ES-I3 (cell line): ENCODE measurements at regions not wholly inside any gene's neighbourhood (a gene's known extent, or its start where the extent isn't known, plus 50 kb on each side); places are given as distances from the start of the nearest gene placed in this dataset.

Experiments used
- H3K36me3 ChIP-seq: 2 replicates; pipeline ENCODE4 v1.6.1; 2013; ENCODE audit warnings: mild to moderate bottlenecking, low read length, control low read depth, moderate library complexity; ENCODE audit not compliant: insufficient read depth
- H3K4me1 ChIP-seq: 2 replicates; pipeline ENCODE4 v1.6.1; 2013; ENCODE audit warnings: mild to moderate bottlenecking, control low read depth, low read length; ENCODE audit not compliant: insufficient read depth
- H3K9ac ChIP-seq: 2 replicates; pipeline ENCODE4 v1.6.1; 2013; ENCODE audit warnings: low read depth, mild to moderate bottlenecking, low read length, moderate library complexity
- H3K9me3 ChIP-seq: 2 replicates; pipeline ENCODE4 v1.6.1; 2013; ENCODE audit warnings: mild to moderate bottlenecking, low read length, moderate library complexity; ENCODE audit not compliant: control insufficient read depth, insufficient read depth

DNA sequence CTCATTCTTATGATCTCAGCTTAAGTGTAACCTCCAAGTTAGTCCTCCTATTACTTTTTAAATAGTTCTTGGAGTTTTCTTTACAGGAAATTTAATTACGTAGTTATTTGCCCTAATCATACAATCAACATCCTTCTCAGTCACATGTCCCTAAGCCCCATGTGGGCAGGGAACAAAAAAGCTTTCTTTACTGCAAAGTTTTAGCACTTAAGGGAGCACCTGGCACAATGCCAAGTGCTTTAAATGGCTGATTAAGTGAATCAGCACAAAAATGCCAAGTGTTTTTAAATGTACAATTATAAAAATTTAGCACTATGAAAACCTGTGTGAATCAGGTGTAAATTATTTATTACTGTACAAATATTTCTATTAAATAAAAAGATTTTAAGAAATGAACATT lies 445.3 kb downstream of the C3orf38 start:
- Histone ChIP-seq H3K4me1 (peaks cover 5% of the 10 kb centered on the region; the same call in 1 of the 2 replicates), H3K9me3 (peaks cover 11% of the 10 kb centered on the region), H3K36me3 (no peaks in the 10 kb centered on the region), H3K9ac (no peak overlapping the region)

DNA sequence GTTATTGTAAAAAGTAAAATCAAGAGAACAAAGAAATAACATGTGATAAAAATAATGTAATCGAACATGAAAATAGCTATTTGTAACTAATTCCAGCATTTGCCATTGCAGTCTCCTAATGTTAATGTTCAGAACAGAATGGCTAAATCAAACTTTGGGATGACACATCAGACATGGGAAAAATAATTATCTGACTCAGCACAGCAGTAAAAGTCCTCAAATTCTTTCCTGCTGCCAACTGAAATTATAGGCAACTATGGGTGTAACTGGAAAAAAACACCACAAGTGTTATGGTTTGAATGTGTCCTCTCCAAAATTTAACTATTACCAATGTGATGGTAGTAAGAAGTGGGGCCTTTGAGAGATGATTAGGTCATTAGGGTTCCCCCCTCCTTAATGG lies 446.7 kb downstream of the C3orf38 start:
- no peaks in the 10 kb centered on the region for H3K36me3 ChIP-seq
- no peak overlapping the region for H3K9ac ChIP-seq
- H3K4me1 ChIP-seq: no peaks in the 10 kb centered on the region
- H3K9me3 ChIP-seq: peaks cover 11% of the 10 kb centered on the region

DNA sequence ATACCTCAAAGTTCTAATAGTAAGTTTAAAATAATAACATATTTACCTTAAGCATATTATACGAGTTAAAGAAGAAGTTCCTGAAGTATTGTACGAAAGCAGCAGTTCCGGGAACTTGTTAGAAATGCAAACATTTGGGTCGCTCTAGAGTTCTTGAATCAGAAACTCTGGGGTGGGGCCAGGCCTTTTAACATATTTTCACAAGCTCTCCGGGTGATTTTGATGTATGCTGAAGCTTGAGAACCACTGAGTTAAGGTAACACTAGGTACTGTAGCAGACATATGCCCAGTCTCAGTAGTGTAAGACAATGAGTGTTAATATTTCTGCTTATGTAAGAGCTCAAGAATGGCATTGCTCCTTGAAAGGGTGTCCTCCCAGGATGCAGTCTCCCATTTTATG lies 461.1 kb downstream of the C3orf38 start:
- Histone ChIP-seq H3K36me3 (no peaks in the 10 kb centered on the region), H3K9ac (no peak overlapping the region), H3K9me3 (no peaks in the 10 kb centered on the region), H3K4me1 (no peaks in the 10 kb centered on the region)

DNA sequence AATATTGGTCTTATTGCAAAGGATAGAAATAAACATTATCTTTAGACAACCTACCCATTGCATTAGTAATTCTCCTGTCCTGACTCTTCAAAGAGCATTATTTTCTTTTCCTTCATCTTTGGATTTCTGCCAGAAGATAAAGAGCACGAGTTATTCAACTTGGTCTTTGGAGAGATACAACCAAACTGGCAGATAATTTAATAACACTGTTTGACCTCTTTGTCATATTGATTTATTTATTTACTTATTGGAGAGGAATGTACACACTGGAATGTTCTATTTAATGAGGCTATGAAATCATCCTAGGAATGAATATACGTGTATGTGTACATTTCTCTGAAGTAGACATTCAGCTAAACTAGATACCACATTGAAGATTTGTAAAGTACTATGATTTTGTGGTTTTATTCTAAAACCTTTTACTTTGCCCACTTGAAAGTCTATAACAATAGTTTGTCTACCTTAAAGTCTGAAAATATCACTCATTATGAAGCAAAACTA lies 462.1 kb downstream of the C3orf38 start:
- H3K36me3 ChIP-seq: no peaks in the 10 kb centered on the region
- H3K4me1 ChIP-seq: no peaks in the 10 kb centered on the region
- no peak overlapping the region for H3K9ac ChIP-seq
- no peaks in the 10 kb centered on the region for H3K9me3 ChIP-seq

DNA sequence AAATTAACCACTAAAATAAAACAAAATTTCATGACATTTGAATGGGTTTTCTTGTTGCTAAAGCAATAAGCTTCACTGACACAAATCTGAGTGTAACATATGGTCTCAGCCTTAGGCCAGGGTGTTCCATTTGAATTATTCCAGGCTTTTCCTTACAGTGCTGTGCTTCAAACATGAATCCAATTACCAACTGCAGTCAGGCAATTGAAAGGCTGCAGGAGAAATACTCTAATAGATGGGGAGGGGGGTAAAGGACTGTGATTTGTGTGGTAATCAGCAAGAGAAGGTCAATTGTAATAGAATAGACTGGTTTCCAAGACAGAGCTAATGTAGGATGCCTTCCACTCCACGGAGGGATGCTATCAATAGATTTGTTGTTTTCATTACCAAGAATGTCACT lies 466.7 kb downstream of the C3orf38 start:
- Histone ChIP-seq H3K9me3 (no peaks in the 10 kb centered on the region), H3K36me3 (no peaks in the 10 kb centered on the region), H3K9ac (no peak overlapping the region), H3K4me1 (no peaks in the 10 kb centered on the region)

DNA sequence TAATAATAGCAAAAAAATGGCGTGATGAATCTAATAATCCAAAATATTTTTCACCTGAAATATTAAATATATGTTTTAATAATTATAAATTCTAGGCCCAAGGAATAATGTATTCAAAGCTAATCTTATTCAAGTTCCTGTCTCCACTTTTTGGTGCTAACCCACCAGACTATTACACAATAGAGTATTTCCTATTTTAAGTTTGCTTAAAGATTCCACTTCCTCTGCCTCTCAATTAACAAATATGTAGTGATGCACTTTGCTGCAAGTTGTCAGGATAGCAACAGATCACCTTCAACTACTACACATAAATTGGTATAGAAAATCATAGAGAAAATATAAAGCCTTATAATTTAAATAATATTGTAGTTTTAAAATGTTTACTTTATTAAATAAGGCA lies 467.5 kb downstream of the C3orf38 start:
- H3K9ac ChIP-seq: no peak overlapping the region
- H3K36me3 ChIP-seq: no peaks in the 10 kb centered on the region
- no peaks in the 10 kb centered on the region for H3K4me1 ChIP-seq
- no peaks in the 10 kb centered on the region for H3K9me3 ChIP-seq

DNA sequence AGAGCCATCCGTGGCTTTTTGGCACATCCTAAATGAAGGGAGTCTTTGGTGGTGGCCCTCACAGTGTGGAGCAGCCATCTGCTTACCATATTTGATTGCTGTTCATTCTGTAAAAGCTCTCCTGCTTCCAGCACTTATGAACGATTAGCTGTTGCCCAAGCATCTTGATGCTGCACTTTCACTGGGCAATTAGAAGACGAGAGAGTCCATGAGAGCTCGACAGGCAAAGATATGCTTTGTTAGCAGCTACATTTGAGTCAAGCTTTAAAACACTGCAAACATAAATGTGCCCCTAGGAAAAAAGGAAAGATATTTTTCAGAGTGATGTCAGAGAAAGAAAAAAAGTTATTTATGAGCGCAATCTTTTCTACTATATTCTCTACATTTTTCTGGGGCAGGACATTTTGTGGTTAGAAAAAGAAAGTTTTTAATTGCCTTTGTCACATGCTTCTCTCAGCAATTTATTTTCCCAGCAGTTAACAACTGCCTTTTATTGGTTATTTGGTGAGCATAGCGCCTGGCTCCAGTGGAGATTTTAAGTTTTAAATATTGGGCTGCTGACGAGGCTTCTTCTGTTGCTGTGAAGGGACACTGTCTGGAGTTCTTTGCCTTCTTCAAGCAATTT lies 468.4 kb downstream of the C3orf38 start:
- H3K4me1 ChIP-seq: no peaks in the 10 kb centered on the region
- H3K9ac ChIP-seq: no peak overlapping the region
- H3K9me3 ChIP-seq: no peaks in the 10 kb centered on the region
- H3K36me3 ChIP-seq: no peaks in the 10 kb centered on the region

DNA sequence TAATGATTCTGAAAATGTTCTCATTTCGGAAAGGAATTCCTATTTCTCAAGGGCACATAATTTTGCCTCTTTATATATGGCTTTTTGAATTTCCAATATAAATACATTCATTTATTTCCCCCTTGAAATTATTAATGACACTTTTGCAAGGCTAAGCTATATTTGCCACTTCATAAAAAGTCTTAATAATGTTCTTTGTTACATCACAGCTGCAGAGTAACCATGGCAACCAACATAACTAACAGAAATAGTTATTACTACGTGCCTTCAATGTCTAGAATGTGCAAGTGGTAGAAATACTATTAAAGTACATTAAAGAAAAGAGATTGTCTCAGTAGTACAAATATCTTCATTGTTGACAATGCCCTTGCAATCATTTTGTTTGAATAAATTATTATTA lies 471.8 kb downstream of the C3orf38 start:
- H3K4me1 ChIP-seq: no peaks in the 10 kb centered on the region

DNA sequence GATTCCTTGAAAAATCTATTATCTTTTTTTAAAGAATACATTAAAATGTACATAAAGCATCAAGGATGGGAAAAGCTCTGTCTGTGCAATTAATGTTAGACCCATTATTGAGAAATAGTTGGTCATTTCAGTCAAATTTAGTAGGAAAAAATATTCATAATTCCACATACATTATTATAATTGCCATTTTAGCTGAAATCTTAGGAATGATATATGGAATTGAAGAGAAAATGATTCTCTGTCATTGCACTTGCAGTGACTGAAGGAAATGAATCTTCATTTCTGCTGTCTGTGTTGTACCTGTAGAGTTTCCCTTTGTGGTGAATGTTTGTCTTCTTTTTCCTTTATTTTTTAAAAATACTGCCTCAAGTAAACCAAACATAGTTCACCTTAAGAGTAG lies 473.9 kb downstream of the C3orf38 start:
- no peaks in the 10 kb centered on the region for H3K4me1 ChIP-seq
- no peaks in the 10 kb centered on the region for H3K9me3 ChIP-seq
- H3K36me3 ChIP-seq: no peaks in the 10 kb centered on the region
- H3K9ac ChIP-seq: no peak overlapping the region

More for the DNA sequence above, 471.8 kb downstream of the C3orf38 start:
- Histone ChIP-seq H3K36me3 (no peaks in the 10 kb centered on the region), H3K9me3 (no peaks in the 10 kb centered on the region), H3K9ac (no peak overlapping the region)

DNA sequence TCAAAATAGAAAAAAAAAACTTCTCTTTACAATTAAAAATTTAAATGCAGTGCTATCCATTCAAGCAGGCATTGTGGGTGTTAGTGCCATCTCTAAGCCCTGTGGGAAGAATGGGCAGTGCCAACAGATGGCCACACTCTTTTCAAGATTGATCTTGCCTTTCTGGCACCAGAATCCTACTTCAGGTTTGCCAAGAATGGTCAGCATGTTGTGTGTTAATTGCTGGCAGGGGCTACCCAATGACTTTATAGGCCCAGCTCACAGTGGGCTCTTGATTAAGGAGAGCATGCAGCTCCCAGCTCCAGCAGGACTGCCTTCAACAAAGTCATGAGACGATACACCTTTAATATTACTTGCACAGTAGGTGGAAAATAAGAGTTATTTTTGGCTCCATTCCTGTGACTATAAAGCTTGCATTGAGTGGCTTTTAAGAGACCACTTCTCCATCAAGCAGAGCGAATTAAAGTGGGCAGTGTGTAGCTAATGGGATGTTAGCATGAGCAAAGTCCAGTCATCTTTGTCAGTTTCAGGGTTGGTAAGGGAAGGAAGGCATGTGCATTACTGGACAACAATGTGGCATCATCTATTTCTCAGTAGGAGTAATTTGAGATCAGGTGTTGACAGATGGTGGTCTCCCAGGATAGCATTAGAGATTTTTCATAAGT lies 476.8 kb downstream of the C3orf38 start:
- H3K9me3 ChIP-seq: no peaks in the 10 kb centered on the region
- no peaks in the 10 kb centered on the region for H3K36me3 ChIP-seq
- H3K4me1 ChIP-seq: no peaks in the 10 kb centered on the region
- no peak overlapping the region for H3K9ac ChIP-seq

DNA sequence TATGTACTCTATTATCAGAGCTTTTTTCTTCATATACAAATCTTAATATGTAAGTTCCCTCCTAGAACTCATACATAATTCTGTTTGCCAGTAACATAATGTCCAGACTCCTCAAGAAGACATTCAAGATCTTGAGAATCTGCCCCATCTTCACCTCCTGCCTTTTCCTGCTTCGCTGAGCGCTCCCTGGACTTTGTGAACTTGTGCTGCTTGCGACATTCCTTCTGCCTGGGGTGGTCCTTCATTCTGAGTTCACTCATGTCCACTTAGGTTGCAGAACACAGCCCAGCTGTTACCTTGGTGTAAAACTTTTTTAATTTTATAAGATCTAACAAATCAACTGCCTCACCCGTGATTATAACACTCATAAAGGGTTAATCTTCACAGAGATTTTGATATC lies 478.5 kb upstream of the EPHA3 start:
- Histone ChIP-seq H3K9me3 (no peaks in the 10 kb centered on the region), H3K4me1 (no peaks in the 10 kb centered on the region), H3K9ac (no peak overlapping the region), H3K36me3 (no peaks in the 10 kb centered on the region)

DNA sequence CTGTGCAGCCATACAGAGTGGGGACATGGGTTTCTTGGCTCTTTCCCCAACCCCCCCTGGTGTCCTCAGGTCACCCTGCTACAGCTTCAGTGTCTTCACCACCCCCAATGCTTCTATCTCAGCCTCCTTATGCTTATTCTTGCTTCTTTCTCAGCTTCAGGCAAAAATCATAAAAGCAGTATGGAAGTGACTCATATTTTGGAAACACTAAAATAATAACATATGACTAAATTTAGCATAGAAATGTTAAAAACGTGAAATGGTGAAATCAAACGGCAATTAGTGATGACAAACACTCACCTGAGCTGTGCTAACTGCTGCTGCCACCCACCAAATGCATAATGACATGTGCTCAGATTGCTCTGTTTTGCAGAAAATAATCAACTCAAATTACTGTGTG lies 475.2 kb upstream of the EPHA3 start:
- H3K9me3 ChIP-seq: no peaks in the 10 kb centered on the region
- H3K36me3 ChIP-seq: no peaks in the 10 kb centered on the region
- H3K4me1 ChIP-seq: no peaks in the 10 kb centered on the region
- no peak overlapping the region for H3K9ac ChIP-seq

DNA sequence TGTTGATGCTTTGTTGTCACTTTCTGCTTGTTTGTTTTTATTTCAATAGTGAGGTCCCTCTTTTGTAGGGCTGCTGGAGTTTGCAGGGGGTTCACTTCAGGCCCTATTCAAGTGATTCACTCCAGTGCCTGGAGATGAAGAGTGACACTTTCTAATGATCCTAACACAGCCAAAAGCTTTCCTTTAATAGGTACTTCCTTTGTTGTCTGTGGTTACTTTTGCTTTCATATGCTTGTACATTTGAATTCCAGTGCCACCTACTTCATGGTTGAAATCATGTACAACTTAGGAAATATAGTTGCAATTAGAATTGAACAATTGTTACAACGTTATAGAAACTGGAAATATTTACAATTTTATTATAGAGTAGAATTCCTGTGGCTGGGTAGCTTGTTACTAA lies 466.8 kb upstream of the EPHA3 start:
- Histone ChIP-seq H3K4me1 (no peaks in the 10 kb centered on the region), H3K9me3 (no peaks in the 10 kb centered on the region), H3K9ac (no peak overlapping the region), H3K36me3 (no peaks in the 10 kb centered on the region; the same call in 1 of the 2 replicates)

DNA sequence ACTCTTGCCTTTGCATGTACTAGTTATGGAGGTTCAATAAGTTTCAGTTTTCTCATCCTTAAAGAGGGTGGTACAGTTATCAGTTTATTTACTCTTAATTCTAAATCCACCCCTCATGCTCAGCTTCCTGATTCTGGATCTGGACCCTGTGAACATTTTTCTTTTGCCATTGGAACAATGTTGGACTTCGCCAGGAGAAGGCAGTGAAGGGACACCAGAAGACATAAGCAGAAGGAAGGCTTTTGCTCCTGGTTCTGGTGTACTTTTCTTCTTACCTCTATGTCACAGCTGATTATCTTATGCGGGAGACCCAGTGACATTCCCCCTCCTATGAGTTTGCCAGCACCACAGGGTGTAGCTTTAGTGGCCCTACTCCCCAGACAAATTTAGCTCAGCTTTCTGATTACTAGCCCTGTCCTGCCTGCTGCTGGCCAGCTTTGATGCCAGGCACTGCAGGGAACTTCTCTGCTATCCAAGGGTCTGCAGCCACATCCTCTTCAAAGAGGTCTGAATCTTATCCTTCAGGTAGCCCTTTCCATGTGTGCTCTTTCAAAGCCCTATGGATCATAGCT lies 466.3 kb upstream of the EPHA3 start:
- no peaks in the 10 kb centered on the region; the same call in 1 of the 2 replicates for H3K36me3 ChIP-seq
- no peaks in the 10 kb centered on the region for H3K9me3 ChIP-seq
- no peaks in the 10 kb centered on the region for H3K4me1 ChIP-seq
- H3K9ac ChIP-seq: no peak overlapping the region

DNA sequence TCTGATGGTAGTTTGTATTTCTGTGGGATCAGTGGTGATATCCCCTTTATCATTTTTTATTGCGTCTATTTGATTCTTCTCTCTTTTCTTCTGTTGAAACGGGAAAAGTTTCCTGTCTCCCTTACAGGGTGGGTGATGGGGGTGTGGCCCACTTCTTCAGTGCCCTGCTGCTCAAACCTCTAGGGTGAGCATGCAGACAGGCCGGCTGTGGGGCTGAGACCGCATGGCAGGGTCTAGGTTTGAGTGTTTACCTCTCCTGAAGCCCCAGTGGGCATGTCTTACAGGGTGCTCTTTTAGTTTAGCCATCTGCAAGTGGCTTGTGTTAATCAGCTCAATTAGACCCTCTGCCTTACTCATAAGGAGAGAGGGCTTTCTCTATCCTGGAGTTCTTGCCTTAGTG lies 450.0 kb upstream of the EPHA3 start:
- no peaks in the 10 kb centered on the region for H3K4me1 ChIP-seq
- no peaks in the 10 kb centered on the region for H3K36me3 ChIP-seq
- no peak overlapping the region for H3K9ac ChIP-seq
- no peaks in the 10 kb centered on the region for H3K9me3 ChIP-seq
